NCI-H1092 treated with DMSO at 0.1 percent for 48 hours (cell line): ENCODE measurements at regions not wholly inside any gene's neighbourhood (a gene's known extent, or its start where the extent isn't known, plus 50 kb on each side); places are given as distances from the start of the nearest gene placed in this dataset.

Source experiments
- DNase-seq: peaks from one replicate; lab custom pipeline; 2025; lab: John Stamatoyannopoulos, UW

DNA sequence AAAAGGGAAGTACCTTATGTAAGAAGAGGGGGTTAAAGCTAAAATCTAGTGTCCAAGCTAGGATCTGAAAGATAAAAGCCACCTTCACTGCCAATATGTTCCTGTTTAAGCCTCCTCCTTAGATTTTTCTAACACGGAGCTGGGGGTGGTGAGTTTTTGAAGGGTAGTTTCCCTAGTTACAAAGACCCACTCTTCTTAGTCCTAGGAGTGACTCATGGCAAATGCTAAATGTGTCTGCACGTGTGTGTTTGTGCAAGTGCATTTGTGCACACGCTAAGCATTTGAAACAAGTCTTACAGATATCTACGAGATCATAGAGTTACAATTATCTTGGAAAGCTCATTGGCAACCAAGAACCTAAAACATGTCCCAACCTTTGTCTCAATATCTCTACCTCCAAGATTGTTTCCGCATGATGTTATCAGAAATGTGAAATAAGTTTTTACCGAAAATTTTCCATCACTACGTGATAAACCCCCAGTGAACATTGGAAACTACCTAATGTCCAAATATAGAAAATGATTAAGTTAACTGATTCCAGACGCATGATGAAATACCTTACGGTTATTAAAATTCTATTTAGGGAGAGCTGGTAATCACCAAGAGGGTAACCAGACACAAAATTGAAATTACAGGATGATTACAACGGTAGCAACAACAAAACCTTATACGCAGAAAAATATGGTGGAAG lies 78.0 kb upstream of the HRH2 start:
- DNase-seq: no peak

DNA sequence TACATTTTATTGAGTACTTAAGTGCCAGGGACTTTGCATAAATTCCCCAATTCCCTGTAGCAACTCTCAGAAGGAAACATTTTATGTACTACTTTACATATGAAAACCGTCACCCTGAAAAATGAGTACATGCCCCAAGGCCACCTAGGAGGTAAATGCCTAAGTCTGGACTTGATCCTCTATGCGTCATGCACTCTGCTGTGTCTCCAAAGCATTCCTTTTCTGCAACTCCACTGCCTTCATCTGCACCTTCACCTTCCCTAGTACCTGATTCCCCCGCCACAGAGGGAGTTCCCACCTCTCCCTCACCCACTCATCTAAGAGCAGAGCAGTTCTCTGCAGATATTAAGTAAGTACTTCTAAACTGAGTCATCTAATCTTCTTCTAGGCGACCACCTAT lies 75.2 kb upstream of the HRH2 start:
- no peak for DNase-seq

DNA sequence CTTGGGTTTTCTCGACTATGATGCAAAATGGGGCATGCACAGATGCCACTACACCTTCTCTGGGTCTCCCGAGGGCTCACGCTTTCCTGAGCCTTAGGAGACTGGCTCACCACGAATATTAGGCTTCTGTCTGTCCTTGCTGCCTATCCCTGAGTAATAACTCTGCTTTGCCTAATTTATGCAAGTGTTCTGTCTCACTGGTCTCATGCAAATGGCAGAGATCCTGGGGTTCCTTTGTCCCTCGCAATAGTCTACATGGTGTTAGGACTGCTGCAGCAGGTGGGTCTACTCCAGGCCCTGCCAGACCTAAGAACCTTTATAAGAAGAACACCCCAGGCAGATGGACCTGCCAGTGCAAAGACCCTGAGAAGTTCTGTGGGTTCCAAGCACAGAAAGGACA lies 72.3 kb upstream of the HRH2 start:
- no peak for DNase-seq

DNA sequence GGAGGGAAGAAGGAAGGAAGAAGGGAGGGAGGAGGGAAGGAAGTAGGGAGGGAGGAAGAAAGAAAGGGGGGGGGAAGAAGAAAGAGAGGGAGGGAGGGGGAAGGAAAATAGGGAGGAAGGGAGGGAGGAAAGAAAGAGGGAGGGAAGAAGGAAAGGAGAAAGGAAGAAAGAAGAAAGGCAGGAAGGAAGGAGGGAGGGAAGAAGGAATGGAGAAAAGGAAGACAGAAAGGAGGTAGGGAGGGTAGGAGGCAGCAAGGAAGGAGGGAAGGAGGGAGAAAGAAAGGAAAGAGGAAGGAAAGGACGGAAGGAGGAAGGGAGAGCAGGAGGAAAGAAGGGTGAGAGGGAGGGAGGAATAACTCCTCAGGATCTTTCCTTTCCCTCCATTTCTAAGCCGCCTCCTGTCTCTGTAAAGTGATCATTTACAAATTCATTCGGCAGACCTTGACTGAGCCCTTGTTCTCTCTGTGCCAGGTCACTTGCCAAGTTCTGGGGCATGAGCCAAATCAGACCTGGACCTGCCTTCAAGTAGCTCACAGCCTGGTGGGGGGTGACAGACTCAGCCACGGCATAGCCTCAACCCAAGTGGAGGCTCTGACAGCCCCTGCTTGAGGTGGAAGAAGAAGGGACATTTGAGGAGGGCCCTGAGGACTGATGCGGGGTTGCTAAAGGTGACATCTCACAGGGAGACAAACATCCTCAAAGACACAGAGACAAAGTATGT lies 69.0 kb upstream of the HRH2 start:
- DNase-seq: no peak

DNA sequence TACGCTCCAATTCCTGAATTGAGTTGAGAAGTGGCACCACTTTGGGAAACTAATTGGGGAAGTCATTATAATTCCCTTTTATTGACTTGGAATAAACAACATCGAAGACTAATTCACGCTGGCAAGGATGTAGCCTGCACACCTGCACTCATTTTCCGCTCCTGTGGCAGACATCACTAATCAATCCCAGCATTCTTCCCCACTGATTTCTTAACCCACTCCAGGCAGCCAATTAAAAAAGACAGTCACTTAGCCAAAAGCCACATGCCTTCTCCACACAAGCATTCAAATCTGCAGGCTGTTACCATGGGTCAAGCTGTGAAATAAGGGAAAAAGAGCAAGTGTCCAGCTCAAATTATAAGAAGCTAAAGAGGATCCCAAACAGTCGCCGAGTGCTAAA lies 68.2 kb upstream of the HRH2 start:
- DNase-seq: no peak

DNA sequence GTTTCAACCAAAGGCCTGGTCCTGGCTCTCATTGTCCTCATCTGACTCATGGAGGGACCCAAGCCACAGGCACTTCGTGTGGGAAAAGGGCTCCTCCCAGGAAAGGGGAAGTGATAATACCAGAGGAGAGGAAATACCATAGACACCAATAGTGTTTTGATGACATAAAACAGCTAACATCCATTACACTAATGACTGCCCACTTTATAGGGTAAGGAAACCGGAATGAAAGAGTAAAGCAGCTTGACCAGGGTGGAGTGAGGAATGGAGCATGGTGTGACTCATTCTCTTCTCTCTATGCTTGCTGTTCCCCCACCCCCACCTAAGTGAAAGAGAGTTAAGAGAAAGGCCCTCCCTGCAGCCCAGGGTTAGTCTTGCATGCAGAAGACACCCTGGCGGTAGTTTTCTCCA lies 67.4 kb upstream of the HRH2 start:
- no peak for DNase-seq

DNA sequence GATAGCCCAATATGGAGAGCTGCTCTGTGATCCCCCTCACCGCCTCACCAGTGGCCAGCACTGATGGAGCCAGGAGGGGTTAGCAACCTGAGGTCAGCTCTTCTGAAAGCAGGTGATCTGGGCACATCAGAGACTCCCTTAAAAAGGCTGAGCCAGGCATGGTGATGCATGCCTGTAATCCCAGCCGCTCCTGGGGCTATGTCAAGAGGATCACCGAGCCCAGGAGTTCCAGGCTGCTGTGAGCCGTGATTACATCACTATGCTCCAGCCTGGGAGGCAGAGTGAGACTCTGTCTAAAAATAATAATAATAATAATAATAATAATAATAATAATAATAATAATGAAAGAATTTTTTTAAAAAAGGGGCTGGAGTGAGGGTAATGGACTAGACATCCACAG lies 66.6 kb upstream of the HRH2 start:
- DNase-seq: no peak

DNA sequence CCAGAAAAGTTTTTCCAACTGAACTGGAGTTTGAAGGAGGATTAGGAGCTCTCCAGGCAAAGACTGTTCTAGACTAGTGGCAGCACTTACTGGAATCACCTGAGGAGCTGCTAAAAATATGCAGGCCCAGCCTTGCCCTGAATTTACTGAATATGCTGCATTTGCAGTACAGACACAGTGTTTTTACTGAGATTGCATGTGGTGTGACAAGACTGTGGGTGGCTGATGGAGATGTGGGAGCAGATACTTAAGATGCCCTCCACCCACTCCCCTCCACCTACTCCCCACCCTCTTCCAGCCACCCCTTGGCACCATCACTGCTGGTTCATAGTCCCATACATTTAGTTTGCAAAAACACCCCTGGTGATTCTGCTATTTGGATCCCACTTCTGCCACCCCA lies 64.1 kb upstream of the HRH2 start:
- no peak for DNase-seq

DNA sequence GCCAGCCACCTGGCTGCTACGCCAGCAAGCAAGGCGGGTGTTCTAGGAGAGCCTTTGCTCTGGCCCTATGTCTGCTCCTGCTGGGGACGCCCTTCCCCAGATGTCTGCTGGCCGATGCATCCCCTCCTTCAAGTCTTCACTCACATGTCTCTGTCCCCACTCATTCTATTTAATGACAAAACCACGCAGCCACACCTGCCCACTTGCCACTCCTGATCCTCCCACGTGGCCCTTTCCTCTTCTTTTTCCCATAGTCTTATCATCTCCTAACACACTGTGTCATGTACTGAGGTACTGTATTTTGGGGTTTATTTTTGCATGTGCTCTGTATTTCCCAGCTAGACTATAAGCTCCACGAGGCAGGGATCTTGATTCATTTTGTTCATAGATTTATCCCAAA lies 62.0 kb upstream of the HRH2 start:
- DNase-seq: no peak

DNA sequence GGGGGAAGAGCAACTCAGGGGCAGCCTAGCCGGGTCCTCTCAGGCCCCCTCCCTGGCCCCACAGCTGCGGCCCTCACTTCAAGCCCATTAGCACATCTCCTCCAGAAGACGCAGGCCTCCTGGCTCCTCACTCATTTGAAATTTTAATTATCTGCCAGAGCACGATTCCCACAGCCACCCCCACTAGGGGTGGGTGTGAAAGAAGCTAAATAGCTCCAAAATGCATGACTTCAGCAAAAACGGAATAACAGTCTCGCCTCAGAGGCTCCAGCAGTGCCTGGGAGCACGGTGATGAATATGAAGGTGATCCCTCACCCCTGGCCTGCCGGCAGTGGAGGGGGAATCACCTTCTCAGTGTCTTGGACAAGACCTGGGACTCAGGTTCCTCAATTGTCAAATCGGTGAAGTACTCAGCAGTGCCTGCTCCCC lies 61.1 kb upstream of the HRH2 start:
- DNase-seq: no peak

DNA sequence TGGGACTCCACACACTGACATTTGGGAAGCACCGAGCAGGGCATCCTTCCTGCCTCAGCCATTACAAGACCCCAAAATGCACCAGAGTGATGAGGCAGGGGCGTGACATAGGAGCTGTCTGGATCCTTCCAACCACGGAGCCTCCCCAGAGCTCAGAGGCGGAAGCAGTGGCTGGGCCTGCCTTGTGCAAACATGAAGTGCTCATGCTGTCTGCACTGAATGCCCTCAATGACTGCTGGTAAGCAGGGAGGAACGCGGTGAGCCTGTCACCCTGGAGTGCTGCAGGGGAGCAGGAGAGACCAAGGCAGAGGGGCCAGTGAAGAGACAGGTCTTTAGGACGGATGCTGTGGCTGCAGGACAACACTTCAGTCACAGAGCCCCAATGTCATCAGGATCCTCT lies 60.2 kb upstream of the HRH2 start:
- DNase-seq: peak; percentile 0

DNA sequence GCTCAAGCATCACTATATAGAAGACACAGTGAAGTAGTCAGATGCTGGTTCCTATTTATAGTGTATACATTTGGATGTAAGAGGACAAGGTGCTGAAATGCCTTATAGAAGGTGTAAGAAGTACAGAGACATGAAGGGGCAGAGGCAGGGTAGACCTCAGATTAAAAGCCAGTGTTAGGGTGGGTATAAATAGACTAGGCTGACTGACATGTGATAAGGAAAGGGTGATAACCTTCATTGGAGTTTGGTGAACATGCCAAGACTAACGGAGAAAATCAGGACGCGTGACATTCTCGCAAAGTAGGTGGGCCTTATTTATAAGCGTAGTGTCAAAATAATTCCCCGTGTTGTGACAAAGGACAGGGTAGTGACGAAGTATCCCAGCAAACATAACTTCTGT lies 59.1 kb upstream of the HRH2 start:
- no peak for DNase-seq

DNA sequence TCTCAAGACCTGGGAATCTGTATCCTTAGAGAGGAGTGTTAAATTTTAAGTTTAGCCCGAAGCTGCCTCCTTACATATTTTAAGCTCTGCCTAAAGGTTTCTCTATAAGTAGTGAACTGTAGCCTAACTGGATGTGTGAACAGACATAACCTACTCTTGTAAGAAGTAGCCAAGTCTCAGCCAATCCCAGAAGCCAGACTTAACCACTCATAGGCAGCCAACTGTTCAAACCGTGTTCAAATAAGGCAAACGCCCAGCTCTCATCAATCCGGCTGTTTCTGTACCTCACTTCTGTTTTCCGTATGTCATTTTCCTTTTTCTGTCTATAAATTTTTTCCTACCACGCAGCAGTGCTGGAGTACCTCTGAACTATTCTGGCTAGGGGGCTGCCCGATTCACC lies 58.7 kb upstream of the HRH2 start:
- DNase-seq: no peak

DNA sequence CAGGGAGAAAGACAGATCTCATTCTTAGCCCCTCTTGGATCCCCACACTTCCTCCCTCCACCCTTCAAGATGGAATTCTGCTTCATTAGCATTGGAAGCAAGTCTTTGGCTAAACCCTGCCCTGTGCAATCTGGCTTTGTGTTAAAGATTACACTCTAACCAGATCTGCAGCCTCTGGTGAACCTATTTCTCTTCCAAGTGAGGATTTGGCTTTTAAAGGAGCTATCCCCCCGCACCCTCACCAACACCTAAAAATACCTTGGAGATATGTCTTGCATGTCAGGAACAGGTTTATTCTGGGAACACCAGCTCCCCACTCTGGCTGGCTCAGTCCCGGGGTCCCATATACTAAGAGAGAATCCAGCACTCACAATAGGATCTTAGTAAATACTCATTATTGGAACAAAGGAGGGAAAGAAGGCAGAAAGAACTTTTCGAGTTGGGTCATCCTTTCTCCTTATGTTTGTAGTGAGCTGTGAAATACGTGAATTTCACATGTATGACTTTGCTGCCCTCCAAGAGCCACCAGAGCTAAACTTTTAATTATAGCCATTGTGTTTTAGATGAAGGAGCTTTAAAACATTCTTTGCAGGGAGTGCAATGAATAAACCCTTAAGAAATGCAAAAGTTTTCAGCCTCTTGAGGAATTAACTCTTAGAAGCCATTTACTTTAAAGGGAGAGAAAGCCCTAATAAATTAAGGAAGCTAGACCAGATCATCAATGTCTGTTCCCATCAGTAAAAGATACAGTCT lies 53.7 kb upstream of the HRH2 start:
- no peak for DNase-seq

DNA sequence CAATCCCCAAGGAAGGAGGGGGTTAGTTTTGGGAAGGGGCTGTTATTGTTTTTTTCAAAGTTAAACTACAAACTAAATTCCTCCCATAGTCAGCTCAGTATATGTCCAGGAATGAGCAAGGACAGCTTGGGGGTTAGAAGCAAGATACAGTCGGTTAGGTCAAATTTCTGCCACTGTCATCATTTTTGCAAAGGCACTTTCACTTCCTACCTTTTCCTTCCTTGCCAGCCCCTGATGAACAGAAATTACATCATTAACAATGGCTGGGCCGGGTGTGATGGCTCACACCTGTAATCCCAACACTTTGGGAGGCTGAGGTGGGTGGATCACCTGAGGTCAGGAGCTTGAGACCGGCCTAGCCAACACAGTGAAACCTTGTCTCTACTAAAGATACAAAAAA lies 51.5 kb upstream of the HRH2 start:
- no peak for DNase-seq
